Gastrocnemius medialis (tissue), 4 donors: ENCODE measurements at regions not wholly inside any gene's neighbourhood (a gene's known extent, or its start where the extent isn't known, plus 50 kb on each side); places are given as distances from the start of the nearest gene placed in this dataset.

Experiments
- ATAC-seq, 2 donors: fragments of 150-250 bp; one replicate each; pipeline ENCODE4 v1.9.1; 2016
- DNase-seq, 2 donors: peaks; one replicate each; pipeline ENCODE4 v3.0.0-alpha.2; 2019
- H3K27ac ChIP-seq, 4 donors: fragments of 200-600 bp; sonication (generic); 1 replicate in 1 of 4; 2 replicates in 3 of 4; pipeline ENCODE4 v1.5.1; 2016 to 2018; ENCODE audit warnings: mild to moderate bottlenecking in 2 of 4, moderate library complexity in 1 of 4
- H3K27me3 ChIP-seq, 3 donors: fragments of 200-600 bp; sonication (generic) in 2 of 3; 1 replicate in 1 of 3; 2 replicates in 2 of 3; pipeline versions ENCODE4 v1.5.1 to v1.6.0; 2016 to 2019; ENCODE audit warnings: mild to moderate bottlenecking in 1 of 3, moderate library complexity in 1 of 3
- H3K36me3 ChIP-seq, 2 donors: fragments of 200-600 bp; sonication (generic) in 1 of 2; one replicate each; pipeline ENCODE4 v1.5.1; 2017 to 2018
- H3K4me1 ChIP-seq, 2 donors: fragments of 200-600 bp; sonication (generic) in 1 of 2; one replicate each; pipeline ENCODE4 v1.5.1; 2016 to 2017; ENCODE audit warnings: mild to moderate bottlenecking in 2 of 2
- H3K4me3 ChIP-seq, 4 donors: fragments of 200-600 bp; sonication (generic) in 3 of 4; 1 replicate in 1 of 4; 2 replicates in 3 of 4; pipeline ENCODE4 v1.5.1; 2016 to 2019; ENCODE audit warnings: mild to moderate bottlenecking in 2 of 4
- H3K9me3 ChIP-seq, 3 donors: fragments of 200-600 bp; sonication (generic) in 2 of 3; 1 replicate in 1 of 3; 2 replicates in 2 of 3; pipeline ENCODE4 v1.5.1; 2016 to 2019
- POLR2A ChIP-seq, 2 donors: fragments of 450-650 bp; IDR thresholded peaks; one replicate each; pipeline ENCODE4 v1.6.1; 2017; ENCODE audit warnings: antibody characterized with exemption in 2 of 2, mild to moderate bottlenecking in 2 of 2, moderate library complexity in 2 of 2
- in situ Hi-C, 4 donors: fragments of 200-750 bp; cut with MboI; loops; one replicate each; pipeline versions ENCODE4 v1.15.0 to v1.8.0; 2017; ENCODE audit warnings: low sequenced_read_pairs in 4 of 4
- intact Hi-C: fragments of 100-400 bp; cut with DNase I; formaldehyde crosslinking; loops from one replicate; pipeline ENCODE4 v1.15.1; 2023; ENCODE audit warnings: low total_unique reads
- TF ChIP-seq, protein P1 (sequence below), 5 experiments: fragments of 450-650 bp in 3 of 5; fragments of 200-600 bp in 2 of 5; sonication (generic) in 2 of 5; IDR thresholded peaks in 4 of 5; conservative IDR thresholded peaks in 1 of 5; 1 replicate in 4 of 5; 2 replicates in 1 of 5; pipeline ENCODE4 v1.5.1; 2016 to 2019; ENCODE audit warnings: antibody characterized with exemption in 5 of 5, mild to moderate bottlenecking in 3 of 5, moderate library complexity in 3 of 5

DNA sequence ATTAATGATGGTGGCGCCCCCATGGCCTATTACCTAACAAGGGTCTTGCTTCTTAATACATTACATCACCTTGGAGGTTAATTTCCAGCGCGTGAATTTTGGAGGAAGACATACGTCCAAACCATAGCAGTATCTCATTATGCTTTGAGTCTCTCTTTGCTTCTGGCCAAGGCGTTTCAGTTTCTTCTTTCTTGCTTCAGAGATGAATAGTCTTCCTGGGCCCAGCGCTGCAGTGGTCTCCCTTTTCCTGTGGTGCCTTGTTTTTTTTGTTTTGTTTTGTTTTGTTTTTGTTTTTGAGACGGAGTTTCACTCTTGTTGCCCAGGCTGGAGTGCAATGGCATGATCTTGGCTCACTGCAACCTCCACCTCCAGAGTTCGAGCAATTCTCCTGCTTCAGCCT, 268.4 kb downstream of the SOX4 start:
- no peaks in the 10 kb centered on the region for H3K9me3 ChIP-seq
- no peak for TF ChIP-seq POLR2A (IDR thresholded peaks at IDR 0.05)
- TF ChIP-seq, protein P1, sequence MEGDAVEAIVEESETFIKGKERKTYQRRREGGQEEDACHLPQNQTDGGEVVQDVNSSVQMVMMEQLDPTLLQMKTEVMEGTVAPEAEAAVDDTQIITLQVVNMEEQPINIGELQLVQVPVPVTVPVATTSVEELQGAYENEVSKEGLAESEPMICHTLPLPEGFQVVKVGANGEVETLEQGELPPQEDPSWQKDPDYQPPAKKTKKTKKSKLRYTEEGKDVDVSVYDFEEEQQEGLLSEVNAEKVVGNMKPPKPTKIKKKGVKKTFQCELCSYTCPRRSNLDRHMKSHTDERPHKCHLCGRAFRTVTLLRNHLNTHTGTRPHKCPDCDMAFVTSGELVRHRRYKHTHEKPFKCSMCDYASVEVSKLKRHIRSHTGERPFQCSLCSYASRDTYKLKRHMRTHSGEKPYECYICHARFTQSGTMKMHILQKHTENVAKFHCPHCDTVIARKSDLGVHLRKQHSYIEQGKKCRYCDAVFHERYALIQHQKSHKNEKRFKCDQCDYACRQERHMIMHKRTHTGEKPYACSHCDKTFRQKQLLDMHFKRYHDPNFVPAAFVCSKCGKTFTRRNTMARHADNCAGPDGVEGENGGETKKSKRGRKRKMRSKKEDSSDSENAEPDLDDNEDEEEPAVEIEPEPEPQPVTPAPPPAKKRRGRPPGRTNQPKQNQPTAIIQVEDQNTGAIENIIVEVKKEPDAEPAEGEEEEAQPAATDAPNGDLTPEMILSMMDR (IDR thresholded peaks at IDR 0.05 in 4 of 5, conservative IDR thresholded peaks at IDR 0.05 in 1 of 5), result no peak
- in situ Hi-C loops, result no loop called here

DNA sequence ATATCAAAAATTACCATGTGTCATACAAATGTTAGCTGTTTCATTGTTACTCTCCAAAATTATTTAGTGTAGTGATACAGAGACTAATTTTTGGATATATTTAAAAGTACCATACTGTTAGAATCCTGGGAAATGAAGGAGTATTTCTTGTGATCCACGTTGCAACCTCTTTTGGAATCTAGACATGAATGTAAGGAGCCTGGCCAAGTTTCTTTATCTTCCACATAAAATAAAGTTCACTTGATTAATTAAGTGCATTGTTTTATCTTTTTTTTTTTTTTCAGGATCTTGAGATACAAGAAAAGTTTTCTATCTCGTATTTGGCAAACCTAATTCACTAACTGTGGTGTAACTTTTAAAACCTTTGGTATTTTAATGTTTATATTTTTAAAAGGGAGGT, 270.7 kb downstream of the SOX4 start:
- ATAC-seq (no peak), DNase-seq (no peak)
- H3K36me3 ChIP-seq, result no peaks in the 10 kb centered on the region
- H3K4me1 ChIP-seq, result no peaks in the 10 kb centered on the region
- H3K4me3 ChIP-seq, result no peak overlapping the region
- in situ Hi-C loops (no loop called here), intact Hi-C loops (no loop called here)
- no peaks in the 10 kb centered on the region for H3K9me3 ChIP-seq
- H3K27ac ChIP-seq, result no peak overlapping the region
- no peaks in the 10 kb centered on the region for H3K27me3 ChIP-seq
- TF ChIP-seq, protein P1 (IDR thresholded peaks at IDR 0.05 in 4 of 5, conservative IDR thresholded peaks at IDR 0.05 in 1 of 5), result no peak
- TF ChIP-seq POLR2A (IDR thresholded peaks at IDR 0.05), result no peak

More for the DNA sequence above, 268.4 kb downstream of the SOX4 start:
- Histone ChIP-seq H3K4me3 (no peak overlapping the region), H3K4me1 (no peaks in the 10 kb centered on the region), H3K27ac (no peak overlapping the region), H3K27me3 (no peaks in the 10 kb centered on the region), H3K36me3 (no peaks in the 10 kb centered on the region)
- ATAC-seq, result no peak
- DNase-seq, result no peak
- intact Hi-C loops, result no loop called here

DNA sequence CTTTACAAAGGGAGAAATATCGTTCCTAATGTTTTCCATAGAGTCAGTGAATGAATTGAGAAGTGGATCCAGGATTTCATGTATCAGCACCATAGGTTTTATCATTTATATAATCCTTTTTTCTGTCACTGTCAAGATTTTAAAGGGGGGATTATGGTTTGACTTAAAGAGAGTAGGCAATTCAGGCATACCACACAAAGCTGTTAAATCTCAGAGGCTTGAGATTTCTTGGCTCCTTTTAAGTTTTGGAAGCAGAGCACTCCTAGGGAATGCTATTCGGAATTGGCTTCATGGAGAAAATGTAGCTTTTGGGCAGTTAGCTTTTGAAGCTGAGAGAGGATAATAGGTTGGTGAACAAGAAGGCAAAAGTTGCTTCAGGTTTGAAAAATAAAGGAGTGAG, 274.7 kb downstream of the SOX4 start:
- H3K4me1 ChIP-seq, result no peaks in the 10 kb centered on the region
- no peak overlapping the region for H3K27ac ChIP-seq
- no peaks in the 10 kb centered on the region for H3K9me3 ChIP-seq
- TF ChIP-seq, protein P1 (IDR thresholded peaks at IDR 0.05 in 4 of 5, conservative IDR thresholded peaks at IDR 0.05 in 1 of 5), result no peak
- no peak for TF ChIP-seq POLR2A (IDR thresholded peaks at IDR 0.05)
- in situ Hi-C loops (no loop called here), intact Hi-C loops (no loop called here)
- H3K4me3 ChIP-seq, result no peak overlapping the region
- H3K27me3 ChIP-seq, result no peaks in the 10 kb centered on the region
- no peak for ATAC-seq
- no peak for DNase-seq
- no peaks in the 10 kb centered on the region for H3K36me3 ChIP-seq

DNA sequence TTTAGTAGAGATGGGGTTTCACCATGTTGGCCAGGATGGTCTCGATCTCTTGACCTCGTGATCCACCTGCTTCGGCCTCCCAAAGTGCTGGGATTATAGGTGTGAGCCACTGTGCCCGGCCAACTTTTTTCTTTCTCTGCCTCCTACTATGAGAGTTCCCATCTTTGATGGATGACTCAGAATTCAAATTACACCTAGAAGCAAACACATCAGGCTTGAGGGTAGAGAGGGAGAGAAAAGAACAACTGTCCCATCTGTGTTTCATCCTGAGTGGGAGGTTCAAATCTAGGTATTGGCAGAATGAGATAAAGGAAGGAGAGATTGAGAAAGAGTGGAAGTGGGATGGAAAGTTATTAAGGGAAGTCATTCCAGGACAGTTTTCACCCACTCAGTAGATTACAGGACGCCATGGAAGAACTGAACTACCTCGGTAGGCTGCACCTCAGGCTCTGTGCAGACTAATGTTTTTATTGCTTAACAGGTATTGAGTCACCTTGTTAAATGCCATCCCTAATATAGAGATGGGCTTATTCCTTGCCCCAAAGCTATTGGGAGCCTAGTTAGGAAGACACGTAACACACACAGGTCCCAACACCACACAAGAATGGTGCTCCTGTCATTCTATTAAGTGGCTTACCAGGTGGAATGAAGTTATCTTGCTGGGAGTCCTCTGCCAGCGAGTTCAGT, 275.7 kb downstream of the SOX4 start:
- H3K27ac ChIP-seq, result no peak overlapping the region
- in situ Hi-C loops (no loop called here), intact Hi-C loops (no loop called here)
- TF ChIP-seq POLR2A (IDR thresholded peaks at IDR 0.05), result no peak
- TF ChIP-seq, protein P1 (IDR thresholded peaks at IDR 0.05 in 4 of 5, conservative IDR thresholded peaks at IDR 0.05 in 1 of 5), result no peak
- H3K4me3 ChIP-seq, result no peak overlapping the region
- no peaks in the 10 kb centered on the region for H3K36me3 ChIP-seq
- no peaks in the 10 kb centered on the region for H3K27me3 ChIP-seq
- no peaks in the 10 kb centered on the region for H3K9me3 ChIP-seq
- DNase-seq, result no peak
- ATAC-seq, result no peak
- H3K4me1 ChIP-seq, result no peaks in the 10 kb centered on the region
